Transverse colon (tissue), 4 donors: ENCODE measurements at regions not wholly inside any gene's neighbourhood (a gene's known extent, or its start where the extent isn't known, plus 50 kb on each side); places are given as distances from the start of the nearest gene placed in this dataset.

Experiments
- DNase-seq: peaks from one replicate; pipeline ENCODE4 v3.0.0-alpha.2; 2019
- H3K27ac ChIP-seq, 4 donors: fragments of 200-600 bp; sonication (generic); 2 replicates each; pipeline ENCODE4 v1.5.1; 2016 to 2018; ENCODE audit warnings: inconsistent platforms in 4 of 4
- H3K27me3 ChIP-seq: fragments of 200-600 bp; sonication (generic); 2 replicates; pipeline ENCODE4 v1.5.1; 2017; ENCODE audit warnings: inconsistent platforms
- H3K36me3 ChIP-seq, 4 donors: fragments of 200-600 bp; sonication (generic); 2 replicates each; pipeline ENCODE4 v1.5.1; 2017 to 2019; ENCODE audit warnings: inconsistent platforms in 4 of 4
- H3K4me1 ChIP-seq, 4 donors: fragments of 200-600 bp; sonication (generic); 2 replicates each; pipeline ENCODE4 v1.5.1; 2017 to 2020; ENCODE audit warnings: inconsistent platforms in 4 of 4
- H3K4me3 ChIP-seq, 4 donors: fragments of 200-600 bp; sonication (generic); 1 replicate in 1 of 4; 2 replicates in 3 of 4; pipeline versions ENCODE4 v1.5.1 to v1.6.1; 2017 to 2019; ENCODE audit warnings: inconsistent platforms in 4 of 4
- H3K9me3 ChIP-seq, 2 donors: fragments of 200-600 bp; sonication (generic); 2 replicates each; pipeline ENCODE4 v1.5.1; 2017 to 2019; ENCODE audit warnings: inconsistent platforms in 2 of 2
- CTCF ChIP-seq, 5 experiments: fragments of 200-600 bp in 3 of 5; fragments of 450-650 bp in 2 of 5; sonication (generic) in 3 of 5; IDR thresholded peaks; 1 replicate in 2 of 5; 2 replicates in 3 of 5; pipeline ENCODE4 v1.5.1; 2016 to 2017; ENCODE audit warnings: antibody characterized with exemption in 5 of 5, inconsistent platforms in 3 of 5, mild to moderate bottlenecking in 2 of 5, moderate library complexity in 1 of 5
- EP300 ChIP-seq: sonication (generic); formaldehyde crosslinking; IDR thresholded peaks from one replicate; pipeline ENCODE4 v1.6.1; 2017; ENCODE audit warnings: antibody characterized with exemption, low read depth
- POLR2A ChIP-seq: fragments of 450-650 bp; IDR thresholded peaks from one replicate; pipeline ENCODE4 v1.6.1; 2016; ENCODE audit warnings: antibody characterized with exemption, mild to moderate bottlenecking, moderate library complexity
- POLR2AphosphoS5 ChIP-seq, 3 donors: sonication (generic); formaldehyde crosslinking; IDR thresholded peaks; one replicate each; pipeline ENCODE4 v1.6.1; 2016; ENCODE audit warnings: antibody characterized with exemption in 3 of 3
- WGBS, 2 donors: methylation state at CpG; one replicate each; pipeline ENCODE4 v1.1.5; 2018; ENCODE audit warnings: low coverage in 1 of 2; 5-methylcytosine and 5-hydroxymethylcytosine counted together
- in situ Hi-C, 4 donors: fragments of 200-750 bp; cut with MboI; loops; one replicate each; pipeline versions ENCODE4 v1.15.0 to v1.15.1; 2017; ENCODE audit warnings: low sequenced_read_pairs in 3 of 4, low pct_ligation_motif_present in 1 of 4, low pct_unique_long_range_greater_than_20kb in 1 of 4
- intact Hi-C: fragments of 100-400 bp; cut with DNase I; formaldehyde crosslinking; loops from one replicate; pipeline ENCODE4 v1.15.1; 2023; ENCODE audit warnings: low total_unique reads

- H3K27me3 ChIP-seq, result no peaks in the 10 kb centered on the region
- TF ChIP-seq POLR2A (no peak), POLR2AphosphoS5 (IDR thresholded peaks at IDR 0.05) (no peak), CTCF (IDR thresholded peaks at IDR 0.05) (no peak), EP300 (no peak)
- no peaks in the 10 kb centered on the region for H3K9me3 ChIP-seq
- no peaks in the 10 kb centered on the region for H3K36me3 ChIP-seq
- no peaks in the 10 kb centered on the region for H3K4me1 ChIP-seq
- WGBS, 2 donors, result 73 to 100% methylated on average over 1 to 3 of the region's 3 CpGs
- H3K27ac ChIP-seq, result no peak overlapping the region
- intact Hi-C loops (no loop called here), in situ Hi-C loops (no loop called here)
- DNase-seq, result no peak
- no peak overlapping the region for H3K4me3 ChIP-seq
These were observed 894.3 kb upstream of the PCDH20 start for GRCh38 chr13:62309904-62310303.

GRCh38 chr13:62305756-62306155, 890.1 kb upstream of the PCDH20 start:
- WGBS, 2 donors, result 59 to 74% methylated on average over 3 of the region's 3 CpGs
- H3K4me1 ChIP-seq, result no peaks in the 10 kb centered on the region
- H3K36me3 ChIP-seq, result no peaks in the 10 kb centered on the region
- H3K9me3 ChIP-seq, result no peaks in the 10 kb centered on the region
- intact Hi-C loops, result no loop called here
- no peak for TF ChIP-seq EP300
- TF ChIP-seq POLR2A, result no peak
- TF ChIP-seq POLR2AphosphoS5 (IDR thresholded peaks at IDR 0.05), result no peak
- TF ChIP-seq CTCF (IDR thresholded peaks at IDR 0.05), result no peak
- in situ Hi-C loops, result no loop called here
- no peaks in the 10 kb centered on the region for H3K27me3 ChIP-seq
- no peak for DNase-seq
- no peak overlapping the region for H3K27ac ChIP-seq
- H3K4me3 ChIP-seq, result no peak overlapping the region

GRCh38 chr13:62302341-62302740, 886.7 kb upstream of the PCDH20 start:
- TF ChIP-seq CTCF (IDR thresholded peaks at IDR 0.05), result no peak
- no peak for TF ChIP-seq POLR2A
- no peak for TF ChIP-seq POLR2AphosphoS5 (IDR thresholded peaks at IDR 0.05)
- TF ChIP-seq EP300, result no peak
- Histone ChIP-seq H3K4me1 (no peaks in the 10 kb centered on the region), H3K27me3 (no peaks in the 10 kb centered on the region), H3K27ac (no peak overlapping the region), H3K4me3 (no peak overlapping the region), H3K9me3 (peaks cover 0 to 4% of the 10 kb centered on the region in 2 donors), H3K36me3 (no peaks in the 10 kb centered on the region)
- in situ Hi-C loops, result no loop called here
- 32 to 64% methylated on average over 2 of the region's 2 CpGs for WGBS, 2 donors
- intact Hi-C loops, result no loop called here
- no peak for DNase-seq

- Histone ChIP-seq H3K36me3 (no peaks in the 10 kb centered on the region), H3K27ac (no peak overlapping the region), H3K27me3 (no peaks in the 10 kb centered on the region), H3K4me3 (no peak overlapping the region), H3K4me1 (no peaks in the 10 kb centered on the region), H3K9me3 (peaks cover 0 to 4% of the 10 kb centered on the region in 2 donors)
- WGBS, 2 donors, result 35% methylated on average over 3 of the region's 3 CpGs
- intact Hi-C loops, result no loop called here
- in situ Hi-C loops, result no loop called here
- DNase-seq, result no peak
- TF ChIP-seq CTCF (IDR thresholded peaks at IDR 0.05) (no peak), POLR2A (no peak), POLR2AphosphoS5 (IDR thresholded peaks at IDR 0.05) (no peak), EP300 (no peak)
These were observed 884.3 kb upstream of the PCDH20 start for GRCh38 chr13:62299988-62300387.
